ENCODE measurements at regions not wholly inside any gene's neighbourhood (a gene's known extent, or its start where the extent isn't known, plus 50 kb on each side); places are given as distances from the start of the nearest gene placed in this dataset.

DNA sequence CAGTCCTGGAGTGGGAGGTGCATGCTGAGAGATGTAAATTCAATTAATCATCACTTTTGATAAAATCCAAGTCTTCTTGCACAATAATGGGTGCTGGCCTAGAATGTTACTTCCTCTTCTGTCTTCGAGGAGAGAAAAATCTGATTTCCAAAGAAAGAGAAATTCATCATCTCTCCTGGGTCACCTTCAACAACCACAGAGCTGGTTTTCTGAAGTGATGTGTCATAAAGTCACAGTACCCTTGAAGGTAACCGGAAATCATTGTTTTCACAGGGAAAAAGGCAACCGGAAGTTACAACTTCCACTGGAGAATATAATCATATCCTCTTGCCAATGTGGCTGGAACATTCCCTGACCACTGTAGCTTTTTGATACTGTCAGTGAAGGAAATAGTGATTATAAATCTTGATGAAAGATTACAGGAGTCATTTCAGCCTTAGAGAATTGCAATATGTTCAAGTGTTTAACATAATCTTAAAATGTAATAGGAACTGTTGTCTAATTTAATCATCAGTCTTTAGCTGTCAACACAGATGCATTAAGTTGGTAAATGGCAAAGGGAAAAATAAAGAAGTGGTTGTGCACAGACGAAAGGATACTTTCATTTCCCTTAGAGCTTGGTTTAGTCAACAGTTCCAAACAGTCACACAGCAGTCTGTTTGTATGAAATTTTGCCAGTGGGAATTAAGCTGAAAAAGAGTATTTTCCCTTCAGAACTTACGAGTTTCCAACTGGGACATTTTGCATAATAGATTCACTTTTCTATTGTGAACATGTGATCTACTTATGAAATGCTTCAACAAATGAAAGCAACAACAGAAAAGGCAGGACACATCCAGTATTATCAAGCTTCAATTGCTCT is 106.5 kb upstream of the SLC4A7 start:
- TF ChIP-seq, protein P1, sequence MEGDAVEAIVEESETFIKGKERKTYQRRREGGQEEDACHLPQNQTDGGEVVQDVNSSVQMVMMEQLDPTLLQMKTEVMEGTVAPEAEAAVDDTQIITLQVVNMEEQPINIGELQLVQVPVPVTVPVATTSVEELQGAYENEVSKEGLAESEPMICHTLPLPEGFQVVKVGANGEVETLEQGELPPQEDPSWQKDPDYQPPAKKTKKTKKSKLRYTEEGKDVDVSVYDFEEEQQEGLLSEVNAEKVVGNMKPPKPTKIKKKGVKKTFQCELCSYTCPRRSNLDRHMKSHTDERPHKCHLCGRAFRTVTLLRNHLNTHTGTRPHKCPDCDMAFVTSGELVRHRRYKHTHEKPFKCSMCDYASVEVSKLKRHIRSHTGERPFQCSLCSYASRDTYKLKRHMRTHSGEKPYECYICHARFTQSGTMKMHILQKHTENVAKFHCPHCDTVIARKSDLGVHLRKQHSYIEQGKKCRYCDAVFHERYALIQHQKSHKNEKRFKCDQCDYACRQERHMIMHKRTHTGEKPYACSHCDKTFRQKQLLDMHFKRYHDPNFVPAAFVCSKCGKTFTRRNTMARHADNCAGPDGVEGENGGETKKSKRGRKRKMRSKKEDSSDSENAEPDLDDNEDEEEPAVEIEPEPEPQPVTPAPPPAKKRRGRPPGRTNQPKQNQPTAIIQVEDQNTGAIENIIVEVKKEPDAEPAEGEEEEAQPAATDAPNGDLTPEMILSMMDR (IDR thresholded peaks at IDR 0.05), result no peak
- TF ChIP-seq POLR2AphosphoS5 (IDR thresholded peaks at IDR 0.05; ENCODE audit: low read depth, low read length) (no peak), TCF7L2 (IDR thresholded peaks at IDR 0.05; ENCODE audit: low read depth, low read length) (no peak), SIN3A (IDR thresholded peaks at IDR 0.05; ENCODE audit: borderline replicate concordance, insufficient read depth, low read depth, low read length) (no peak)
- TF ChIP-seq, protein P2, sequence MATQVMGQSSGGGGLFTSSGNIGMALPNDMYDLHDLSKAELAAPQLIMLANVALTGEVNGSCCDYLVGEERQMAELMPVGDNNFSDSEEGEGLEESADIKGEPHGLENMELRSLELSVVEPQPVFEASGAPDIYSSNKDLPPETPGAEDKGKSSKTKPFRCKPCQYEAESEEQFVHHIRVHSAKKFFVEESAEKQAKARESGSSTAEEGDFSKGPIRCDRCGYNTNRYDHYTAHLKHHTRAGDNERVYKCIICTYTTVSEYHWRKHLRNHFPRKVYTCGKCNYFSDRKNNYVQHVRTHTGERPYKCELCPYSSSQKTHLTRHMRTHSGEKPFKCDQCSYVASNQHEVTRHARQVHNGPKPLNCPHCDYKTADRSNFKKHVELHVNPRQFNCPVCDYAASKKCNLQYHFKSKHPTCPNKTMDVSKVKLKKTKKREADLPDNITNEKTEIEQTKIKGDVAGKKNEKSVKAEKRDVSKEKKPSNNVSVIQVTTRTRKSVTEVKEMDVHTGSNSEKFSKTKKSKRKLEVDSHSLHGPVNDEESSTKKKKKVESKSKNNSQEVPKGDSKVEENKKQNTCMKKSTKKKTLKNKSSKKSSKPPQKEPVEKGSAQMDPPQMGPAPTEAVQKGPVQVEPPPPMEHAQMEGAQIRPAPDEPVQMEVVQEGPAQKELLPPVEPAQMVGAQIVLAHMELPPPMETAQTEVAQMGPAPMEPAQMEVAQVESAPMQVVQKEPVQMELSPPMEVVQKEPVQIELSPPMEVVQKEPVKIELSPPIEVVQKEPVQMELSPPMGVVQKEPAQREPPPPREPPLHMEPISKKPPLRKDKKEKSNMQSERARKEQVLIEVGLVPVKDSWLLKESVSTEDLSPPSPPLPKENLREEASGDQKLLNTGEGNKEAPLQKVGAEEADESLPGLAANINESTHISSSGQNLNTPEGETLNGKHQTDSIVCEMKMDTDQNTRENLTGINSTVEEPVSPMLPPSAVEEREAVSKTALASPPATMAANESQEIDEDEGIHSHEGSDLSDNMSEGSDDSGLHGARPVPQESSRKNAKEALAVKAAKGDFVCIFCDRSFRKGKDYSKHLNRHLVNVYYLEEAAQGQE (IDR thresholded peaks at IDR 0.05; ENCODE audit: insufficient read depth in 1 of 2, low read depth in 2 of 2, low read length in 1 of 2), result no peak

Data from Panc1 (cell line).